Right lung (tissue), 2 donors: ENCODE measurements at regions not wholly inside any gene's neighbourhood (a gene's known extent, or its start where the extent isn't known, plus 50 kb on each side); places are given as distances from the start of the nearest gene placed in this dataset.
"Not testable (repeated sequence)": the region's sequence is repeated elsewhere in the genome, so short reads cannot be mapped to it uniquely, and the experiment has no call there.

Source experiments
- DNase-seq, 2 donors: peaks; one replicate each; pipeline ENCODE4 v3.0.0-alpha.2; 2013

GRCh38 chr6:19976411-19977129 lies 139.4 kb downstream of the ID4 start:
- DNase-seq, result no peak

- no peak for DNase-seq
Observed at GRCh38 chr6:19979059-19979458, 141.9 kb downstream of the ID4 start.

GRCh38 chr6:19979986-19980385 lies 142.8 kb downstream of the ID4 start:
- no peak for DNase-seq

- no peak for DNase-seq
Observed at GRCh38 chr6:19983374-19983773, 146.2 kb downstream of the ID4 start.

GRCh38 chr6:19986691-19987438 lies 149.7 kb downstream of the ID4 start:
- no peak for DNase-seq

GRCh38 chr6:19988555-19988954 lies 151.4 kb downstream of the ID4 start:
- peak; percentile 4 for DNase-seq

GRCh38 chr6:19991176-19991575 lies 154.0 kb downstream of the ID4 start:
- no peak for DNase-seq

DNA sequence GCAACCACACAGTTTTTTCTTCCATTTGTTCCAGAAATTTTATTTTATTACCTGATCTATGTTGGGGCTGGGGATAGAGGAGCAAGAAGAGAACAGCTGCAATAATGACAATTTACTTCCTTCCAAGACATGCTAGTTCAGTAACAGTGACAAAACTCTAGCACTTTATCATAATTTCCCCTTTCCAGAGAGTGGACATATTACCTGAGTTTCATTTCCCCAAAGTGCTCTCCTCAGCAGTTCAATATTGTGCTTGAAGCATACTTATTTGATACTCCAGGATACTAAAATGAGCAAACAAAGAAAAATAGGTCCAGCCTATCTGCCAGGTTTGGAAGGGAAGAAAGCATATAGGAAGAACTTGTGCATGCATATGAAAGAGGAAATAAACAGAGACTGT lies 157.7 kb downstream of the ID4 start:
- no peak for DNase-seq

- no peak for DNase-seq
Observed at GRCh38 chr6:19995575-19996257, 158.5 kb downstream of the ID4 start.

GRCh38 chr6:19997104-19997503 lies 159.9 kb downstream of the ID4 start:
- DNase-seq, result no peak

- no peak for DNase-seq
Observed at GRCh38 chr6:19998541-19998940, 161.4 kb downstream of the ID4 start.

GRCh38 chr6:19999319-20000191 lies 162.4 kb downstream of the ID4 start:
- DNase-seq, result no peak

DNA sequence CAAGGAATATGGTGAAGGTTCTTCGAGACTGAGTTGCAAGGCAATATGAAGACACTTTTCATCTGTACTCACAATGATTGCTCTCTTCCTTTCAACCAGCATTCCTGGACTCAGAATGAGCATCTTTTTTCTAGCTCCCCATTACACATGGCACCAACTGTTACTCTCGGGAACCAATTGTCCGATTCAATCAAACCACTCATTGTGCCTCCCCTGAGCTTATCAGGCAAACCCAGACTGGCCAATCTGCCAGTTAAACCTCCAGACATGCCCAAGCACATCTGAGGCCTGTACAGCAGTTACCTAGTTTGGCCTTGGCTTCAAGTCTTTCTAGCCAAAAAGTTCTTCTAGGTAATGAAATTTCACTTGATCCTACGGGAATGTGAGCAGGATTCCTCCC lies 164.1 kb downstream of the ID4 start:
- no peak for DNase-seq

GRCh38 chr6:20006037-20006436 lies 168.9 kb downstream of the ID4 start:
- no peak for DNase-seq

DNA sequence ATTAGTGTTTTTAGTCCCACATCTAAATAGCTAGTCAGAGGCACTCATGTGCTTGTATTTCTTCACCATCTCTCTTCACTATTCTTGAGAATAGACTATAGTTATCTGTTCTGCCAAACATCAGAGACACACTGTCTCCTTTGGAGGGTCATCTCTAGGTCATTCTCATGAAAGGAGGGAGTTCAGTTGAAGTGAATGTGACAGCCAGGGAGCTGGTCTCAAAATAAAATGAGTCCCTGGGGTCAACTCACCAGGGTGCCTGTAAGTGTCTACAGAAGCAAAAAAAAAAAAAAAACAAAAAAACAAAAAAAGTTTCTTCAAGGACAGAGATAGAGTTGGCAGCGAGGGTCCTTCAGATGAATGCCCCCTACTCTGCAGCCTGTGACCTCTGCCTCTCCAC lies 171.0 kb downstream of the ID4 start:
- no peak for DNase-seq

DNA sequence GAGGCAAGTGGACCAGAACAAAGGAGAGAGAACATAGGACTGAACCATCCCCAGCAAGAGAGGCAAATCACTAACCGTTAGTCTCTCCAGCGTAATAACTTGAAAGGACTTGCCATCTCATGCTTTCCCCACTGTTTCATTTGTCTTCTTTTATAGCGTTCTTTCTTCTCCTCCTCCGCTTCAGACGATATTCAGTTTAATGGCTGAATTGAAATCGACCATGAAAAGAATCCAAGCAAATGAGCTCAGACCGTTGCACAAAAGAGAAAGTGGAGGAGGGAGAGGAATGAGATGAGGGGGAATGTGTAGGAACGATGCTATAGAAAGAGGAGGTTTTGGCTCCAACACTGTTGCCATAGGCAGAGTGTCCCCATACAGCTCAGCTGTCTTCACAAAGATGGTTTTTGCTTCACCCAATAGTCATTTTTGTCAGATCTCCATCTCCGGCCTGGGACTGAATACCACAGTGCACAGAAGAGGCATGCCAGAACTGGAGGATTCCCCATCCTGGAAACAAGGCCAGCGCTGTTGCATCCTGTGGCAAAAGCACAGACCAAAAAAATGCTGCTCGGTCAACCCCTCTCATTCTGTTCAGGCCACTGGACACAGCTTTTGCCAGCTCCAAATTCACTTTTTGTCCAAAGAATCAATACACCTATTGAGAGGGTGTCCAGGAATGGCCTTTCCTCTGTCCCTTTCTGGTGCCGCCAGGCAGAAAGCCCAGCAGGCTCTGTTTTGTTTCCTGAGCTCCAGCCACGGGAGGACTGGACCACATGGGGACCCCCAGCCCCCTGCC lies 176.1 kb downstream of the ID4 start:
- no peak for DNase-seq

DNA sequence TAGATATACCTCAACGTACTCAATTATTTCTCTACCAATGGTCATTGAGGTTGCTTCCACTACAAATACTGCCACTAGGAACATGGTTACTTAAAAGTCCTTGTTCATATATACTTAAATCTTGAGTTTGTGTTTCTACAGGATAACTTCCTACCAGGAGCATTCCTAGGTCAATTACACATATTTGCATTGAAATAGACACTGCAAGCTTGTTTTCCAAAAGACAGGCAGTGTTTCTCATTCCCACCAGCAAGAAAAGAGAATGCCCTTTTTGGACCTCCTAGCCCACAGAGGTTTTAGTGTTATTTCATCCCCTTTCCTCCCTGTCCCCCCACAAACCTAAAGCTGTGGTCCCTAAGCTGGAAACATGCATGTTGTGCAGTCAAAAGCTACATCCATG lies 177.3 kb downstream of the ID4 start:
- DNase-seq, result no peak

GRCh38 chr6:20020526-20020925 lies 183.4 kb downstream of the ID4 start:
- DNase-seq, result no peak

GRCh38 chr6:20021795-20022194 lies 184.6 kb downstream of the ID4 start:
- no peak for DNase-seq

DNA sequence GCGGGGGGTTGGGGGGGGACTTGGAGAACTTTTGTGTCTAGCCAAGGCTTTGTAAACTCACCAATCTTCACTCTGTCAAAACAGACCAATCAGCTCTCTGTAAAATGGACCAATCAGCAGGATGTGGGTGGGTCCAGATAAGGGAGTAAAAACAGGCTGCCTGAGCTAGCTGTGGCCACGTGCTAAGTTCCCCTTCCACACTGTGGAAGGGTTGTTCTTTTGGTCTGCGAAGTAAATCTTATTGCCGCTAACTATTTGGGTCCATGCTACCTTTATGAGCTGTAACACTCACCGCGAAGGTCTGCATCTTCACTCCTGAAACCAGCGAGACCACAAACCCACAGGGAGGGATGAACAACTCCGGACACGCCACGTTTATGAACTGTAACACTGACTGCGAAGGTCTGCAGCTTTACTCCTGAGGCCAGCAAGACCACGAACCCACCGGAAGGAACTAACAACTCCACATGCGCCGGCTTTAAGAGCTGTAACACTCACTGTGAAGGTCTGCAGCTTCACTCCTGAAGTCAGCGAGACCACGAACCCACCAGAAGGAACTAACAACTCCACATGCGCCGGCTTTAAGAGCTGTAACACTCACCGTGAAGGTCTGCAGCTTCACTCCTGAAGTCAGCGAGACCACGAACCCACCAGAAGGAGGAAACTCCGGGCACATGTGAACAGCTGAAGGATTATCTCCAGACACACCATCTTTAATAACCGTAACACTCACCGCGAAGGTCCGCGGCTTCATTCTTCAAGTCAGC lies 186.6 kb downstream of the ID4 start:
- not testable (repeated sequence) for DNase-seq
